Ishikawa (cell line): ENCODE measurements at regions not wholly inside any gene's neighbourhood (a gene's known extent, or its start where the extent isn't known, plus 50 kb on each side); places are given as distances from the start of the nearest gene placed in this dataset.

Experiments used
- CEBPB ChIP-seq: IDR thresholded peaks from 2 replicates; pipeline ENCODE4 v1.6.1; 2012
- CREB1 ChIP-seq: IDR thresholded peaks from 2 replicates; pipeline ENCODE4 v1.6.1; 2012; ENCODE audit warnings: low read depth
- EGR1 ChIP-seq: IDR thresholded peaks from 2 replicates; pipeline ENCODE4 v1.6.1; 2012
- EP300 ChIP-seq: IDR thresholded peaks from 2 replicates; pipeline ENCODE4 v1.6.1; 2012; ENCODE audit warnings: borderline replicate concordance
- FOXM1 ChIP-seq: IDR thresholded peaks from 2 replicates; pipeline ENCODE4 v1.6.1; 2012; ENCODE audit warnings: low read depth, borderline replicate concordance
- MAX ChIP-seq: IDR thresholded peaks from 2 replicates; pipeline ENCODE4 v1.6.1; 2012
- RAD21 ChIP-seq: IDR thresholded peaks from 2 replicates; pipeline ENCODE4 v1.6.1; 2012; ENCODE audit warnings: low read depth
- REST ChIP-seq: IDR thresholded peaks from 2 replicates; pipeline ENCODE4 v1.6.1; 2012; ENCODE audit warnings: low read depth, mild to moderate bottlenecking
- TAF1 ChIP-seq: IDR thresholded peaks from 2 replicates; pipeline ENCODE4 v1.6.1; 2012; ENCODE audit warnings: low read depth, mild to moderate bottlenecking
- TCF12 ChIP-seq: IDR thresholded peaks from 2 replicates; pipeline ENCODE4 v1.6.1; 2012; ENCODE audit warnings: low read depth
- TEAD4 ChIP-seq: IDR thresholded peaks from 2 replicates; pipeline ENCODE4 v1.6.1; 2012
- USF1 ChIP-seq: IDR thresholded peaks from 2 replicates; pipeline ENCODE4 v1.6.1; 2012
- YY1 ChIP-seq: IDR thresholded peaks from 2 replicates; pipeline ENCODE4 v1.6.1; 2012; ENCODE audit warnings: low read depth
- ZBTB7A ChIP-seq: IDR thresholded peaks from 2 replicates; pipeline ENCODE4 v1.6.1; 2012; ENCODE audit warnings: low read depth

- TF ChIP-seq REST (no peak), FOXM1 (no peak), EP300 (no peak), TAF1 (no peak), CREB1 (no peak), CEBPB (no peak), ZBTB7A (no peak), RAD21 (no peak), TCF12 (no peak), TEAD4 (no peak), USF1 (no peak), MAX (no peak), YY1 (no peak), EGR1 (no peak)
Measured at GRCh38 chr16:76796416-76796815, 394.6 kb upstream of the MON1B start.
